Testis (tissue), 2 donors: ENCODE measurements at regions not wholly inside any gene's neighbourhood (a gene's known extent, or its start where the extent isn't known, plus 50 kb on each side); places are given as distances from the start of the nearest gene placed in this dataset.

Source experiments
- DNase-seq: peaks from one replicate; pipeline ENCODE4 v3.0.0-alpha.2; 2019
- H3K27ac ChIP-seq, 2 donors: fragments of 200-600 bp; sonication (generic); one replicate each; pipeline ENCODE4 v1.5.1; 2019
- H3K27me3 ChIP-seq: fragments of 200-600 bp; sonication (generic); one replicate; pipeline ENCODE4 v1.5.1; 2019
- H3K36me3 ChIP-seq: fragments of 200-600 bp; sonication (generic); one replicate; pipeline ENCODE4 v1.5.1; 2017; ENCODE audit warnings: low read depth; ENCODE audit errors: missing control alignments
- H3K4me1 ChIP-seq: fragments of 200-600 bp; sonication (generic); one replicate; pipeline ENCODE4 v1.5.1; 2019
- H3K4me3 ChIP-seq, 2 donors: fragments of 200-600 bp; sonication (generic); one replicate each; pipeline ENCODE4 v1.5.1; 2017 to 2019
- H3K9me3 ChIP-seq: fragments of 200-600 bp; sonication (generic); one replicate; pipeline ENCODE4 v1.5.1; 2017
- CTCF ChIP-seq, 3 experiments: fragments of 450-650 bp in 2 of 3; fragments of 200-600 bp in 1 of 3; sonication (generic) in 1 of 3; IDR thresholded peaks; one replicate each; pipeline ENCODE4 v1.5.1; 2016 to 2019; ENCODE audit warnings: antibody characterized with exemption in 3 of 3, mild to moderate bottlenecking in 2 of 3, moderate library complexity in 1 of 3
- POLR2A ChIP-seq: fragments of 450-650 bp; IDR thresholded peaks from one replicate; pipeline ENCODE4 v1.6.1; 2017; ENCODE audit warnings: antibody characterized with exemption, mild to moderate bottlenecking, moderate library complexity
- whole genome bisulfite sequencing, 2 donors: methylation state at CpG; one replicate each; pipeline ENCODE4 v1.1.5; 2018; 5-methylcytosine and 5-hydroxymethylcytosine counted together
- intact Hi-C: fragments of 100-400 bp; cut with DNase I; formaldehyde crosslinking; loops from one replicate; pipeline ENCODE4 v1.15.1; 2023; ENCODE audit warnings: low total_unique reads

GRCh38 chr5:135650081-135650480, 71.3 kb upstream of the CXCL14 start:
- no peak for DNase-seq
- TF ChIP-seq CTCF (IDR thresholded peaks at IDR 0.05) (no peak), POLR2A (no peak)
- WGBS, 2 donors = 82 to 91% methylated on average over 2 of the region's 2 CpGs
- H3K27ac ChIP-seq = no peak overlapping the region
- no peaks in the 10 kb centered on the region for H3K36me3 ChIP-seq
- H3K27me3 ChIP-seq = no peaks in the 10 kb centered on the region
- no peaks in the 10 kb centered on the region for H3K4me1 ChIP-seq
- H3K4me3 ChIP-seq = no peak overlapping the region
- no peaks in the 10 kb centered on the region for H3K9me3 ChIP-seq
- intact Hi-C loops = no loop called here

- Histone ChIP-seq H3K4me3 (no peak overlapping the region), H3K27ac (no peak overlapping the region), H3K9me3 (no peaks in the 10 kb centered on the region), H3K4me1 (no peaks in the 10 kb centered on the region), H3K36me3 (no peaks in the 10 kb centered on the region), H3K27me3 (no peaks in the 10 kb centered on the region)
- no peak for TF ChIP-seq POLR2A
- no peak for TF ChIP-seq CTCF (IDR thresholded peaks at IDR 0.05)
- WGBS, 2 donors = 87 to 97% methylated on average over 3 of the region's 3 CpGs
- no peak for DNase-seq
- intact Hi-C loops = loop anchor here (10.0 kb wide), 1 partner anchor 435 kb away; no protein-coding TSS in a partner anchor
These were observed 70.6 kb upstream of the CXCL14 start for GRCh38 chr5:135649435-135649834.

GRCh38 chr5:135648116-135648515, 69.3 kb upstream of the CXCL14 start:
- H3K27me3 ChIP-seq = no peaks in the 10 kb centered on the region
- TF ChIP-seq CTCF (IDR thresholded peaks at IDR 0.05) = no peak
- intact Hi-C loops = loop anchor here (10.0 kb wide), 1 partner anchor 437 kb away; no protein-coding TSS in a partner anchor
- H3K27ac ChIP-seq = no peak overlapping the region
- no peaks in the 10 kb centered on the region for H3K4me1 ChIP-seq
- no peaks in the 10 kb centered on the region for H3K36me3 ChIP-seq
- 33 to 67% methylated on average over 1 to 2 of the region's 2 CpGs for WGBS, 2 donors
- no peak overlapping the region for H3K4me3 ChIP-seq
- H3K9me3 ChIP-seq = no peaks in the 10 kb centered on the region
- no peak for DNase-seq

GRCh38 chr5:135645336-135646180, 66.8 kb upstream of the CXCL14 start:
- 85 to 86% methylated on average over 8 of the region's 8 CpGs for WGBS, 2 donors
- TF ChIP-seq CTCF (IDR thresholded peaks at IDR 0.05) = no peak
- no peak for TF ChIP-seq POLR2A
- no peaks in the 10 kb centered on the region for H3K9me3 ChIP-seq
- no peak overlapping the region for H3K4me3 ChIP-seq
- no peak for DNase-seq
- no peaks in the 10 kb centered on the region for H3K36me3 ChIP-seq
- intact Hi-C loops = loop anchor here (10.0 kb wide), 1 partner anchor 439 kb away; no protein-coding TSS in a partner anchor
- H3K27ac ChIP-seq = no peak overlapping the region
- H3K4me1 ChIP-seq = no peaks in the 10 kb centered on the region
- H3K27me3 ChIP-seq = no peaks in the 10 kb centered on the region

GRCh38 chr5:135644816-135645215, 66.0 kb upstream of the CXCL14 start:
- no peak for DNase-seq
- 96% methylated on average over 6 of the region's 6 CpGs for WGBS, 2 donors

More at GRCh38 chr5:135644816-135645215, 66.0 kb upstream of the CXCL14 start:
- intact Hi-C loops = loop anchor here (10.0 kb wide), 1 partner anchor 440 kb away; no protein-coding TSS in a partner anchor
- no peaks in the 10 kb centered on the region for H3K9me3 ChIP-seq
- no peak overlapping the region for H3K27ac ChIP-seq
- TF ChIP-seq CTCF (IDR thresholded peaks at IDR 0.05) (no peak), POLR2A (no peak)
- no peaks in the 10 kb centered on the region for H3K4me1 ChIP-seq
- no peak overlapping the region for H3K4me3 ChIP-seq
- H3K36me3 ChIP-seq = no peaks in the 10 kb centered on the region
- H3K27me3 ChIP-seq = no peaks in the 10 kb centered on the region
